HS-5 (cell line): ENCODE measurements at regions not wholly inside any gene's neighbourhood (a gene's known extent, or its start where the extent isn't known, plus 50 kb on each side); places are given as distances from the start of the nearest gene placed in this dataset.
"Not testable (repeated sequence)": the region's sequence is repeated elsewhere in the genome, so short reads cannot be mapped to it uniquely, and the experiment has no call there.

ENCODE experiments used
- DNase-seq: peaks from one replicate; pipeline ENCODE4 v3.0.0-alpha.2; 2012; ENCODE audit warnings: low read depth

GRCh38 chr9:87333802-87334201 is 163.9 kb upstream of the DAPK1 start:
- no peak for DNase-seq

- no peak for DNase-seq
Observed at GRCh38 chr9:87334366-87334765, 163.3 kb upstream of the DAPK1 start.

- DNase-seq, result no peak
Observed at GRCh38 chr9:87336407-87336806, 161.3 kb upstream of the DAPK1 start.

GRCh38 chr9:87336914-87337333 is 160.7 kb upstream of the DAPK1 start:
- no peak for DNase-seq

- no peak for DNase-seq
Observed at GRCh38 chr9:87337335-87338087, 160.2 kb upstream of the DAPK1 start.

DNA sequence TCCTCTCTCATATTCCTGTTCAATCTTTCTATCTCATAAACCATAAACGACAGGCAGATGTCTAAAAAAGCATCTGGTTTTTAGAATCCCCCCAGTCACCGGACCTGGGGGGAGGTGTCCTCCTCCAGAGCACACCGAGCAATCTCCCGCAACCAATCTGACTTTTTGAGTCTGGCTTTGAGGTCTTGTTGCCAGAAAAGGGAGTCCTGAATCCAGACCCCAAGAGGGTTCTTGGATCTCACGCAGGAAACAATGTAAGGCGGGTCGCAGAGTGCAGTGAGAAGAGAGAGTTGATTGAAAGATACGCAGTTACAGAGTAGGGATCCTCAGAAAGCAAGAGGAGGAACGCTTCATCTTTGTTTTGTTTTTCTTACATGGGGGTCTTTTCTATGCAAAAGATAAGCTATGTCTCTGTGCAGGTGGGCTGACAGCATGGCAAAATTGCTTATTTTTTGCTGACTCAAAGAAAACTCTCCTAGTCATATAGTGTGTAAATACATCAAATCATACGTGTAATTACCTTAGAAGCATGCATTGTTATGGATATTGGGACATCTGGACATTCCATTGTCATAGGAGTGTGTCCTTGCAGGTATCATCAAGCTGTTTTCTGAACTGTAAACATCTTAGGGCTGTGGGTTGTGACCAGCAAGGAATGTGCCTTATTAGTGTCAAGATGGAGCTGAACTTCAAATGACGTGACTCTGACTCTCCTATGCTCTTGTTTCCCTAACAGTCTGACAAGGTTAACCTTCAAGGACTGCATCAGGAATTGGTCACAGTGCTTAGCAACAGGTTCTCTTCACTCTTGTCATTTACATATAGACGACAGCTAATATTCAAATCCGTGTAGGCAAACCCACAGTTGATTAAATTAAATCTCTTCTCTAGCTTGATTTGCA is 159.3 kb upstream of the DAPK1 start:
- DNase-seq, result no peak

DNA sequence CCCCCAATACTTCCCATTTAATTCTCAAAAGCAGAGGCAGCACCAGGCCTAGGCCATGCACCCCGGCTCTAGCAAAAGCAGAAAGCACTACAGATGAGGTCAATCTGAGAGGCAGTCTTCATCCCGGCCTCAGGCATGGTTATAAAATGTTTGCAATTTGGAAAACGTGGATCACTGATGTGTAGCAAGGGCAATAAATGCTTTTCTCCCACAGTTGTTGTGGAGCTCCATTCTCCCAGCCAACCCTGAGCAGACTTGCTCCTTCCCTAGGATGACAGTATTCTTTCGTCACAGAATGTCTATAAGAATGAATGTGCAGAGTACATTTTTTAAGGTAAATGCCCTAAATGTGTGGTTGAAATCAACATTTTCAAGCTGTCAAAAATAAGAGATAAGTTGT is 157.3 kb upstream of the DAPK1 start:
- no peak for DNase-seq

DNA sequence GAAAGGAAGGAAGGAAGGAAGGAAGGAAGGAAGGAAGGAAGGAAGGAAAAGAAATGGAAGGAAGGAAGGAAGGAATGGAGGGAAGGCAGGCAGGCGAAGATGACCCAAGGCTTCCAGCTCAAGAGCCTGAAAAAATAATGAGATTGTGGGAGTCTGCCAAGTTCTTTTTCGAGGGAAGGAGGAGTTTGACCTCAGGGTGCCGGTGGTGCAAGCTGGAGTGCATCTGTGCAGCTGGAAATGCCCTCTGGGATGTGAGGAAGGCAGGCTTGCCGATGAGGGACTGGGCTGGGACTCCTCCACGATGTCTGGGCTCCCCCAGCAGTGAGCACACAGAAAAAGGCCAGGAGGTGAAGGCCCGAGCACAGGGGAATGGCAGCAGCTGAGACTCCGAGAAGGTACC is 154.9 kb upstream of the DAPK1 start:
- no peak for DNase-seq

- DNase-seq, result no peak
Observed at GRCh38 chr9:87343816-87344430, 153.7 kb upstream of the DAPK1 start.

DNA sequence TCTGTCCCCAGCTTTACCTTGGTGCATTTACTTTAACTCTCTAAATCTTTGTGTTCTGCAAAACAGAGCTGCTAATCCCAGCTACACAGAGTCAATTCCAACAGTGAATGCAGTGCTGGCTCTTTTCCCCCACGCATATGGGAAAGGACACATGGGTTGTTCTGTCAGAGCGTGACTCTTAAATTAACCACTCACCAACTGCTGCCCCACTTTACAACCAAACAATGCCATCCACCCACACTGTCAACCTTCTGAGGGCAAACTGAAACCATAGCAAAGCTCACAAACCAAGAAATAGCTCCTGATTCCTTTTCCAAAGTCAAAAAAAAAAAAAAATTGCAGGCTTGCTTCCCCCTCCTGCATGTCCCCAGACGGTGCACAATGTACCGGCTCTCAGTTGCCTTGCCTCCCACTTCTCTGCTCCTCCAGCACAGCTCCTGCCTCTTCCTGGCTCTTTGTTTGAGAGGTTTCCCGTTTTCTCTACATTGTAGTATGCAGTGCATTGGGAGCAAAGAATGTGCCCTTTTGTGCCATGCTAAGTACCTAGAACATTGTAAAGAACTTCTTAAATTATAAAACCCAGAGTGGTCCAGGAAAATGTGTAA is 151.5 kb upstream of the DAPK1 start:
- no peak for DNase-seq

- no peak for DNase-seq
Observed at GRCh38 chr9:87350915-87351314, 146.8 kb upstream of the DAPK1 start.

- DNase-seq, result no peak
Observed at GRCh38 chr9:87353301-87353700, 144.4 kb upstream of the DAPK1 start.

GRCh38 chr9:87354147-87354546 is 143.5 kb upstream of the DAPK1 start:
- DNase-seq, result no peak

DNA sequence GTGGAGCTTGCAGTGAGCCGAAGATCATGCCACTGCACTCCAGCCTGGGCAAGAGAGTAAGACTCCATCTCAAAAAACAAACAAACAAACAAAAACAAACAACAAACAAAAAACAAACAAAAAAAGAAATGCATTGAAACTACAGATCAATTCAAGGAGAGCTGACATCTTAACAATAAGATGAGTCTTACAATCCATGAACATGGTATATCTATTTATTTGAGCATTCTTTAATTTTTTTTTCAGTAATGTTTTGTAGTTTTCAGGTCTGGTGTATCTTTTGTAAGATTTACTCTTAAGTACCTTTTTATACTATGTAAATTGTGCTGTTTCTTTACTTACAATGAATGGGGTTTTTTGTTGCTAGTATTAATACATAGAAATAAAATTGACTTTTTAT is 140.1 kb upstream of the DAPK1 start:
- DNase-seq, result no peak

DNA sequence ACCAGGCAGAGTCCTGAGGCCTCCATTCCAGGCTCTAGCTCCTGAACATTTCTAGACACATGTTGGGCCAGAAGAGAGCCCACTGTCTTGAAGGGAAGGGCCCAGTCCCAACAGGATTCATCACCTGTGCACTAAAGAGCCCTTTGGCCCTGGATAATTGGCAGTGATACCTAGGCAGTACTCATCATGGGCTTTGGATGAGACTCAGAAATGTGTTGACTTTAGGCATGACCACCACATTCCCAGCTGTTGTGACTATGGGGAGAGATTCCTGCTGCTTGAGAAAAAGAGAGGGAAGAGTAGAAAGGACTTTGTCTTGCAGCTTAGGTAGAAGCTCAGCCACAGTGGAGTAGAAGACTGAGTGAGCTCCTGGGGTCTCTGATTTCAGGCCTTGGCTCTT is 138.4 kb upstream of the DAPK1 start:
- no peak for DNase-seq

- no peak for DNase-seq
Observed at GRCh38 chr9:87359958-87360601, 137.6 kb upstream of the DAPK1 start.

GRCh38 chr9:87370049-87370685 is 127.5 kb upstream of the DAPK1 start:
- no peak for DNase-seq

GRCh38 chr9:87371795-87372355 is 125.8 kb upstream of the DAPK1 start:
- DNase-seq, result no peak

DNA sequence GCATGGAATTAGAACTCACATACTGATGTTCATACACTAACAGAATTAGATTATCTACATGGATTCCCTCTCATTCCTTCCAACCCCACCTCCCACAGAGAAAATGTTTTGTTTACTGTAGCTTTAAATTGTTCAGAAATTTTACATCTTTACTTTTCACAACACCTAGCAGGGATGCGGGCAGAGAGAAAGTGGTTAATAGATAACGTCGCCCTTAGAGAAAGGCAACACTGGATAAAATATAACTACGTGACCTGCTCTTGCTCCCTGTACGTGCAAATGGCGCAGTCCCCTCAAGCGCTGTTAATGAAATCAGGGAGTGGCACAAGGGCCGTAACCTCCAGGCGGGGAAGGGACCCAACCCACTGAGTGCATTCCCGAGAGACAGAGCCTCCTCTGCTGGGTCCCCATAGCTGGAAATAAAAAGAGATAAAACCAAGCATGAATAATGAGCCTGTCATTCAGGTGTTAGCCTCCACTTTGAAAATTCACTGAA is 125.3 kb upstream of the DAPK1 start:
- no peak for DNase-seq

DNA sequence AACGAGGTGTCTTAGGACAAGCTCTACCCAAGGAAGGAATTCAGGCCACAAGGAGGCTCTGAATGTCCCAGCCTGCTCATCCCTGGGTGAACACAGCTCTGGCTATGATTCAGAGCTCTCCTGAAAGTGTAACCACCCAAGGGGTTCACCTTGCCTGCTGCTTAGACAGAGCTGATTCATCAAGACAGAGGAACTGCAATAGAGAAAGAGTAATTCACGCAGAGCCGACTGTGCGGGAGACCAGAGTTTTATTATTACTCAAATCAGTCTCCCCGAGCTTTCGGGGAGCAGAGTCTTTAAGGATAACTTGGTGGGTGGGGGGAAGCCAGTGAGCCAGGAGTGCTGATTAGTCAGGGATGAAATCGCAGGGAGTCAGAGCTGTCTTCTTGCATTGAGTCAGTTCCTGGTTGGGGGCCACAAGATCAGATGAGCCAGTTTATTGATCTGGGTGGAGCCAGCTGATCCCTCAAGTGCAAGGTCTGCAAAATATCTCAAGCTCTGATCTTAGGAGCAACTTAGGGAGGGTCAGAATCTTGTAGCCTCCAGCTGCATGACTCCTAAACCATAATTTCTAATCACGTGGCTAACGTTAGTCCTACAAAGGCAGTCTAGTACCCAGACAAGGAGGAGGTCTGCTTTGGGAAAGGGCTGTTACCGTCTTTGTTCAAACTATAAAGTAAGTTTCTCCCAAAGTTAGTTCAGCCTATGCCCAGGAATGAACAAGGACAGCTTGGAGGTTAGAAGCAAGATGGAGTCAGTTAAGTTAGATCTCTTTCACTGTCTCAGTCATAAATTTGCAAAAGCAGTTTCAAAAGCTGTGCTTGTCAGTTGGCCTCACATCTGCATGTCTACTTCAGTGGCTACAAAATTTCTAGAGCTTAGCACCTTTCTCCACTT is 123.4 kb upstream of the DAPK1 start:
- DNase-seq, result not testable (repeated sequence)
